Endothelial cell of umbilical vein (primary cell): ENCODE measurements at regions not wholly inside any gene's neighbourhood (a gene's known extent, or its start where the extent isn't known, plus 50 kb on each side); places are given as distances from the start of the nearest gene placed in this dataset.

Source experiments
- BruUV-seq: library from RNA; stranded (reverse); fragments of 400-500 nt; replicated peaks from 2 replicates; lab custom pipeline; 2021; lab: Mats Ljungman, UMichigan
- CTCF ChIA-PET: fragments of 300-600, 350-600 bp; sonication (Branson Sonifier 250); formaldehyde crosslinking; loops from one replicate; lab custom pipeline; 2021; ENCODE audit warnings: antibody characterized with exemption, inconsistent platforms; lab: Charles Lee
- POLR2A ChIA-PET: fragments of 300-600, 350-600 bp; sonication (Branson Sonifier 250); formaldehyde crosslinking; loops from one replicate; lab custom pipeline; 2021; ENCODE audit warnings: antibody characterized with exemption, inconsistent platforms; lab: Charles Lee
- DNase-seq: peaks from one replicate; pipeline ENCODE4 v3.0.0-alpha.2; 2011; ENCODE audit warnings: low read depth, low spot score
- FAIRE-seq: peaks from 2 replicates; lab custom pipeline; 2011; peaks lifted over from hg19 to GRCh38; lab: Jason Lieb, UNC
- H2AFZ ChIP-seq: 2 replicates; pipeline ENCODE4 v1.6.0; 2012; ENCODE audit warnings: low read depth, low read length, control low read depth, inconsistent platforms
- H3K27ac ChIP-seq: 2 replicates; pipeline ENCODE4 v1.5.1; 2011; ENCODE audit warnings: low read depth, mild to moderate bottlenecking, control low read depth, low read length, moderate library complexity; ENCODE audit not compliant: insufficient read depth
- H3K27me3 ChIP-seq, 2 experiments: 2 replicates each; pipeline versions ENCODE4 v1.6.0 to v1.6.1; 2011; ENCODE audit warnings: low read length in 2 of 2, mixed read lengths in 1 of 2; ENCODE audit not compliant: control insufficient read depth in 2 of 2, insufficient read depth in 2 of 2
- H3K36me3 ChIP-seq, 2 experiments: 2 replicates in 1 of 2; 3 replicates in 1 of 2; pipeline ENCODE4 v1.5.1; 2011; ENCODE audit warnings: low read length in 2 of 2, mild to moderate bottlenecking in 1 of 2, moderate library complexity in 1 of 2; ENCODE audit not compliant: control insufficient read depth in 2 of 2, insufficient read depth in 2 of 2; ENCODE audit errors: extremely low read depth in 1 of 2
- H3K4me1 ChIP-seq: 3 replicates; pipeline ENCODE4 v1.5.1; 2011; ENCODE audit warnings: mild to moderate bottlenecking, low read length; ENCODE audit not compliant: control insufficient read depth, insufficient read depth; ENCODE audit errors: extremely low read depth
- H3K4me2 ChIP-seq: 2 replicates; pipeline ENCODE4 v1.6.1; 2011; ENCODE audit warnings: low read length, control low read depth, mixed read lengths; ENCODE audit not compliant: insufficient read depth
- H3K4me3 ChIP-seq, 3 experiments: fragments of 200-600 bp in 1 of 3; sonication (generic), shearing (Covaris generic) in 1 of 3; replicated peaks in 1 of 3; 2 replicates each; pipeline ENCODE4 v1.5.1; 2011 to 2016; ENCODE audit warnings: control low read depth in 3 of 3, low read length in 3 of 3, mild to moderate bottlenecking in 2 of 3, inconsistent platforms in 1 of 3, low read depth in 1 of 3, moderate library complexity in 1 of 3; ENCODE audit not compliant: insufficient read depth in 1 of 3
- H3K79me2 ChIP-seq: 2 replicates; pipeline ENCODE4 v1.6.0; 2012; ENCODE audit warnings: low read length, inconsistent platforms; ENCODE audit not compliant: control insufficient read depth, insufficient read depth
- H3K9ac ChIP-seq: replicated peaks from 2 replicates; pipeline ENCODE3; 2011; ENCODE audit warnings: low read length, control low read depth; ENCODE audit not compliant: insufficient read depth; ENCODE audit errors: extremely low read depth
- H3K9me1 ChIP-seq: replicated peaks from 3 replicates; pipeline ENCODE4 v1.6.0; 2011; ENCODE audit warnings: mild to moderate bottlenecking, low read length; ENCODE audit not compliant: control insufficient read depth, insufficient read depth; ENCODE audit errors: extremely low read depth
- H3K9me3 ChIP-seq: replicated peaks from 2 replicates; pipeline ENCODE4 v1.5.1; 2012; ENCODE audit warnings: low read length, inconsistent platforms; ENCODE audit not compliant: control insufficient read depth, insufficient read depth
- H4K20me1 ChIP-seq: replicated peaks from 2 replicates; pipeline ENCODE3; 2011; ENCODE audit warnings: mild to moderate bottlenecking, low read length; ENCODE audit not compliant: control insufficient read depth, insufficient read depth; ENCODE audit errors: extremely low read depth
- EZH2 ChIP-seq: IDR thresholded peaks from 2 replicates; pipeline ENCODE4 v1.6.1; 2012; ENCODE audit warnings: borderline replicate concordance, low read depth, mild to moderate bottlenecking, moderate library complexity, low read length, inconsistent platforms; ENCODE audit not compliant: severe bottlenecking
- FOS ChIP-seq: IDR thresholded peaks from 2 replicates; pipeline ENCODE4 v1.6.1; 2011; ENCODE audit warnings: mild to moderate bottlenecking, low read length, moderate library complexity, borderline replicate concordance; ENCODE audit not compliant: insufficient read depth
- GATA2 ChIP-seq: IDR thresholded peaks from 2 replicates; pipeline ENCODE4 v1.7.0; 2011; ENCODE audit warnings: low read depth, mild to moderate bottlenecking, moderate library complexity, mixed read lengths, low read length; ENCODE audit not compliant: insufficient read length, insufficient read depth
- JUN ChIP-seq: IDR thresholded peaks from 2 replicates; pipeline ENCODE4 v1.6.1; 2011; ENCODE audit warnings: borderline replicate concordance, low read depth; ENCODE audit not compliant: insufficient read length, insufficient read depth
- MAX ChIP-seq: IDR thresholded peaks from 2 replicates; pipeline ENCODE4 v1.6.1; 2011; ENCODE audit not compliant: insufficient read depth, insufficient read length
- MYC ChIP-seq: IDR thresholded peaks from one replicate; pipeline ENCODE4 v1.6.1; 2011; ENCODE audit warnings: mild to moderate bottlenecking, low read depth, low read length
- POLR2A ChIP-seq: IDR thresholded peaks from 2 replicates; pipeline ENCODE4 v1.6.1; 2012; ENCODE audit warnings: low read depth, mild to moderate bottlenecking, control low read depth, low read length
- POLR2AphosphoS5 ChIP-seq: IDR thresholded peaks from 2 replicates; pipeline ENCODE4 v1.6.1; 2012; ENCODE audit warnings: low read depth, mild to moderate bottlenecking, control low read depth, low read length, moderate library complexity; ENCODE audit not compliant: insufficient read depth
- dilution Hi-C: fragments of 300-500 bp; cut with MboI; formaldehyde crosslinking; loops from one replicate; pipeline ENCODE4 v1.15.0; 2019; ENCODE audit warnings: low sequenced_read_pairs; ENCODE audit not compliant: extremely low pct_ligation_motif_present
- intact Hi-C: fragments of 100-400 bp; cut with micrococcal nuclease; formaldehyde crosslinking; loops from one replicate; pipeline ENCODE4 v1.10.0; 2022
- TF ChIP-seq, protein P1 (sequence below), 2 donors: IDR thresholded peaks; 1 replicate in 1 of 2; 2 replicates in 1 of 2; pipeline ENCODE4 v1.5.1; 2011; ENCODE audit warnings: low read length in 2 of 2, mild to moderate bottlenecking in 2 of 2, moderate library complexity in 2 of 2, control low read depth in 1 of 2, inconsistent platforms in 1 of 2, low read depth in 1 of 2; ENCODE audit not compliant: insufficient read depth in 1 of 2; ENCODE audit errors: extremely low read depth in 1 of 2

DNA sequence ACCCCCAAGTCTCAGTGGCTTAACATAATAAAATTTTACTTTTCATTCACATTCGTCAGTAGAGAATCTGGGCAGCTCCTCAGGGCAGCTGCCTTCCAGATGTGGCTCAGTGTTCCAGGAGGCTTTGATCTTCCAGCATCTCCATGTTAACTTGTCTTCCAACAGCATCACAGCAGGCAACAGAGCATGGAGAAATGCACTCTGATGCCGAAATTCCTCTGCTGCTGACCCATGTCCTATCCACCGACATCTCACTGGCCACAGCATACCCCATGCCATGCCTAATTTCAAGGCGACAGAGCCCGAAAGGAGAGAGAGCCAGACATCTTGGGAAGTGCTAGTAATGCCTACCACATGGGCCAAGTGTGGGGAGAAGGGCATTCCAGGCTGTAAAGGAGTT is 64.9 kb upstream of the MEDAG start:
- H3K4me2 ChIP-seq, result no peak overlapping the region
- no peaks in the 10 kb centered on the region for H4K20me1 ChIP-seq
- intact Hi-C loops (no loop called here), dilution Hi-C loops (no loop called here)
- ChIA-PET CTCF (interaction anchor here (0.8 kb wide), 1 partner anchor 203 kb away, joined by 4 read pairs; no protein-coding TSS in a partner anchor), POLR2A (no interaction called here)
- DNase-seq (no peak), FAIRE-seq (no peak)
- no peak overlapping the region for H3K27ac ChIP-seq
- H2AFZ ChIP-seq, result no peak overlapping the region
- H3K9ac ChIP-seq, result no peak overlapping the region
- TF ChIP-seq POLR2AphosphoS5 (no peak), POLR2A (no peak), GATA2 (no peak)
- no peaks in the 10 kb centered on the region for H3K79me2 ChIP-seq
- peaks cover 5% of the 10 kb centered on the region for H3K4me1 ChIP-seq
- H3K36me3 ChIP-seq, result no peaks in the 10 kb centered on the region
- no TSS peak for BruUV-seq
- H3K4me3 ChIP-seq, result no peak overlapping the region
- peaks cover 0 to 4% of the 10 kb centered on the region in 2 experiments for H3K27me3 ChIP-seq
- H3K9me1 ChIP-seq, result no peaks in the 10 kb centered on the region
- H3K9me3 ChIP-seq, result no peaks in the 10 kb centered on the region

- Histone ChIP-seq H3K4me2 (no peak overlapping the region), H2AFZ (no peak overlapping the region), H3K79me2 (no peaks in the 10 kb centered on the region), H3K36me3 (no peaks in the 10 kb centered on the region), H3K27ac (no peak overlapping the region), H3K27me3 (no peaks in the 10 kb centered on the region), H3K4me1 (peaks cover 5% of the 10 kb centered on the region), H3K9ac (no peak overlapping the region), H4K20me1 (no peaks in the 10 kb centered on the region), H3K4me3 (no peak overlapping the region), H3K9me1 (no peaks in the 10 kb centered on the region), H3K9me3 (no peaks in the 10 kb centered on the region)
- DNase-seq (no peak), FAIRE-seq (peak; percentile 72)
- intact Hi-C loops (no loop called here), dilution Hi-C loops (no loop called here)
- no TSS peak for BruUV-seq
- TF ChIP-seq POLR2AphosphoS5 (no peak), MYC (no peak), POLR2A (no peak), JUN (no peak), MAX (no peak), FOS (no peak), GATA2 (no peak), EZH2 (no peak)
- TF ChIP-seq, protein P1, sequence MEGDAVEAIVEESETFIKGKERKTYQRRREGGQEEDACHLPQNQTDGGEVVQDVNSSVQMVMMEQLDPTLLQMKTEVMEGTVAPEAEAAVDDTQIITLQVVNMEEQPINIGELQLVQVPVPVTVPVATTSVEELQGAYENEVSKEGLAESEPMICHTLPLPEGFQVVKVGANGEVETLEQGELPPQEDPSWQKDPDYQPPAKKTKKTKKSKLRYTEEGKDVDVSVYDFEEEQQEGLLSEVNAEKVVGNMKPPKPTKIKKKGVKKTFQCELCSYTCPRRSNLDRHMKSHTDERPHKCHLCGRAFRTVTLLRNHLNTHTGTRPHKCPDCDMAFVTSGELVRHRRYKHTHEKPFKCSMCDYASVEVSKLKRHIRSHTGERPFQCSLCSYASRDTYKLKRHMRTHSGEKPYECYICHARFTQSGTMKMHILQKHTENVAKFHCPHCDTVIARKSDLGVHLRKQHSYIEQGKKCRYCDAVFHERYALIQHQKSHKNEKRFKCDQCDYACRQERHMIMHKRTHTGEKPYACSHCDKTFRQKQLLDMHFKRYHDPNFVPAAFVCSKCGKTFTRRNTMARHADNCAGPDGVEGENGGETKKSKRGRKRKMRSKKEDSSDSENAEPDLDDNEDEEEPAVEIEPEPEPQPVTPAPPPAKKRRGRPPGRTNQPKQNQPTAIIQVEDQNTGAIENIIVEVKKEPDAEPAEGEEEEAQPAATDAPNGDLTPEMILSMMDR (IDR thresholded peaks at IDR 0.05; ENCODE audit: extremely low read depth in 1 of 2, insufficient read depth in 1 of 2, low read depth in 1 of 2, low read length in 2 of 2), result no peak
- ChIA-PET POLR2A (no interaction called here), CTCF (no interaction called here)
Observed at GRCh38 chr13:30843548-30843947, 62.5 kb upstream of the MEDAG start.
